ENCODE measurements at regions not wholly inside any gene's neighbourhood (a gene's known extent, or its start where the extent isn't known, plus 50 kb on each side); places are given as distances from the start of the nearest gene placed in this dataset.

GRCh38 chr21:22474403-22474802 is 1476.2 kb downstream of the NCAM2 start:
- TF ChIP-seq YY1 (IDR thresholded peaks at IDR 0.05; ENCODE audit: insufficient read depth, insufficient read length) (no peak), ZNF274 (IDR thresholded peaks at IDR 0.05; ENCODE audit: low read depth, low read length) (no peak), SUZ12 (IDR thresholded peaks at IDR 0.05; ENCODE audit: extremely low read depth, insufficient read depth, insufficient read length) (no peak)
- Histone ChIP-seq H3K4me3 (ENCODE audit: insufficient read length, low read depth) (no peak overlapping the region), H3K4me1 (ENCODE audit: insufficient read depth, insufficient read length) (no peaks in the 10 kb centered on the region), H3K36me3 (ENCODE audit: insufficient read depth, insufficient read length, low read length) (no peaks in the 10 kb centered on the region), H3K27me3 (ENCODE audit: insufficient read depth, insufficient read length) (no peaks in the 10 kb centered on the region), H3K9me3 (ENCODE audit: insufficient read depth, low read length) (no peaks in the 10 kb centered on the region), H3K9ac (ENCODE audit: insufficient read length, low read depth) (no peak overlapping the region)
- DNase-seq (ENCODE audit: low read depth, low spot score) = no peak

DNA sequence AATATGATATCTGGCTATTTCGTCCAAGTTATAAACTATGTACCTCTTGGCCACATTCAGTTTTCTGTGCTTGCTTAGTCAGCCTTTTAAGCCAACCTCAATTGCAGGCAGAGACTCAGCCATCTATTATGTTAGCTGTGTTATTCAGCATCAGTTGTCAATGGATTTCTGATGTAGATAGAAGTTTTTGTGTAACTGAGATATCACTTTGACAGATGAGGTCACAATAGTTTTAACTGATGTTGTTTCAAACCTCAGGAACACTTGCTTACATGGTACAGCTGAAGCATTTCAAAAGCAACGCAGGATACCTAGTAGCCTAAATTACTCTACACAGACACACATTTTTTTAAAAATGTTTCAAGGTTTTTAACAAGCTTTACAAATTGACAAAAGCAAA is 1478.0 kb downstream of the NCAM2 start:
- Histone ChIP-seq H3K4me3 (ENCODE audit: insufficient read length, low read depth) (no peak overlapping the region), H3K36me3 (ENCODE audit: insufficient read depth, insufficient read length, low read length) (no peaks in the 10 kb centered on the region), H3K9me3 (ENCODE audit: insufficient read depth, low read length) (no peaks in the 10 kb centered on the region), H3K4me1 (ENCODE audit: insufficient read depth, insufficient read length) (no peaks in the 10 kb centered on the region), H3K27me3 (ENCODE audit: insufficient read depth, insufficient read length) (no peaks in the 10 kb centered on the region), H3K9ac (ENCODE audit: insufficient read length, low read depth) (no peak overlapping the region)
- DNase-seq (ENCODE audit: low read depth, low spot score) = no peak
- TF ChIP-seq YY1 (IDR thresholded peaks at IDR 0.05; ENCODE audit: insufficient read depth, insufficient read length) = no peak
- TF ChIP-seq ZNF274 (IDR thresholded peaks at IDR 0.05; ENCODE audit: low read depth, low read length) = no peak
- no peak for TF ChIP-seq SUZ12 (IDR thresholded peaks at IDR 0.05; ENCODE audit: extremely low read depth, insufficient read depth, insufficient read length)

GRCh38 chr21:22476726-22477646 is 1478.8 kb downstream of the NCAM2 start:
- H3K4me1 ChIP-seq (ENCODE audit: insufficient read depth, insufficient read length) = no peaks in the 10 kb centered on the region
- DNase-seq (ENCODE audit: low read depth, low spot score) = no peak
- H3K36me3 ChIP-seq (ENCODE audit: insufficient read depth, insufficient read length, low read length) = no peaks in the 10 kb centered on the region
- H3K9me3 ChIP-seq (ENCODE audit: insufficient read depth, low read length) = no peaks in the 10 kb centered on the region
- no peak overlapping the region for H3K4me3 ChIP-seq (ENCODE audit: insufficient read length, low read depth)
- H3K9ac ChIP-seq (ENCODE audit: insufficient read length, low read depth) = no peak overlapping the region
- no peak for TF ChIP-seq ZNF274 (IDR thresholded peaks at IDR 0.05; ENCODE audit: low read depth, low read length)
- TF ChIP-seq SUZ12 (IDR thresholded peaks at IDR 0.05; ENCODE audit: extremely low read depth, insufficient read depth, insufficient read length) = no peak
- no peak for TF ChIP-seq YY1 (IDR thresholded peaks at IDR 0.05; ENCODE audit: insufficient read depth, insufficient read length)
- no peaks in the 10 kb centered on the region for H3K27me3 ChIP-seq (ENCODE audit: insufficient read depth, insufficient read length)

DNA sequence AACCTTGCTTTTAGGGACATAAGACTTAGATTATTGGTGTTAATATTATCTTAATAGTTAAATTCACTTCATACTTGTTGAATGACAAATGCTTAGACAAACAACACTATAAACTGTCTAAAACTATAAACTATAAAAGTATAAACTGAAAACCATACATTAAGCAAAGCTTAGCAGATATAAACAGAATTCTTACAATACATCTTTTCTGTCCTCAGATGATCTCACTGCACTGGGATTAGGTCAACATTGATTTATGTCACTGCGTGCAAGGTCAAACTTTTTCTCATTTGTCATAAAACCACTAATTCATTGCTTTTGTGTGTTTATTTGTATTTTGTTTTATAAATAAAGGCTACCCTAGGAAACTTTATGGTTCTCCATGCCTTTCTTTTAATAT is 1491.8 kb downstream of the NCAM2 start:
- Histone ChIP-seq H3K9ac (ENCODE audit: insufficient read length, low read depth) (no peak overlapping the region), H3K27me3 (ENCODE audit: insufficient read depth, insufficient read length) (no peaks in the 10 kb centered on the region), H3K36me3 (ENCODE audit: insufficient read depth, insufficient read length, low read length) (no peaks in the 10 kb centered on the region), H3K9me3 (ENCODE audit: insufficient read depth, low read length) (no peaks in the 10 kb centered on the region), H3K4me1 (ENCODE audit: insufficient read depth, insufficient read length) (no peaks in the 10 kb centered on the region), H3K4me3 (ENCODE audit: insufficient read length, low read depth) (no peak overlapping the region)
- TF ChIP-seq SUZ12 (IDR thresholded peaks at IDR 0.05; ENCODE audit: extremely low read depth, insufficient read depth, insufficient read length) (no peak), YY1 (IDR thresholded peaks at IDR 0.05; ENCODE audit: insufficient read depth, insufficient read length) (no peak), ZNF274 (IDR thresholded peaks at IDR 0.05; ENCODE audit: low read depth, low read length) (no peak)
- no peak for DNase-seq (ENCODE audit: low read depth, low spot score)

DNA sequence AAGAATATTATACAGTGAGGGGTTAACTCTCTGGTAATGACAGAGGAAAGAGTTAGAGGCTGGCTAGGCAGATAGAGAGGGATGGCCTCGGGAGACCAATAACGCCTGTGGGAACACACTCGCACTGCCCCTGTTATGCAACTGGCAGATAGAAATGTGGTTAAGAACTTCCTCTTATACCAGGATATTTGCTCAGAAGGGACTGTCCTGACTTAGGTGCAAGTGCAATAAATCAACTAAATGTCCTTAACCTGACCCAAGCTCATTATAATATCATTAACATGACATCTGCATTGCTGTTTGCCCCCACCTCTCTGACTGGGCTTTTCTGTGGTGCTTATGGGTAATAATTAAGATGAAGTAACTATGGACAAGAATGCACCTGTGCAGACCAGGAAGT is 1518.0 kb downstream of the NCAM2 start:
- Histone ChIP-seq H3K27me3 (ENCODE audit: insufficient read depth, insufficient read length) (no peaks in the 10 kb centered on the region), H3K9me3 (ENCODE audit: insufficient read depth, low read length) (no peaks in the 10 kb centered on the region), H3K9ac (ENCODE audit: insufficient read length, low read depth) (no peak overlapping the region), H3K36me3 (ENCODE audit: insufficient read depth, insufficient read length, low read length) (no peaks in the 10 kb centered on the region), H3K4me3 (ENCODE audit: insufficient read length, low read depth) (no peak overlapping the region), H3K4me1 (ENCODE audit: insufficient read depth, insufficient read length) (no peaks in the 10 kb centered on the region)
- TF ChIP-seq ZNF274 (IDR thresholded peaks at IDR 0.05; ENCODE audit: low read depth, low read length) = no peak
- TF ChIP-seq YY1 (IDR thresholded peaks at IDR 0.05; ENCODE audit: insufficient read depth, insufficient read length) = no peak
- no peak for TF ChIP-seq SUZ12 (IDR thresholded peaks at IDR 0.05; ENCODE audit: extremely low read depth, insufficient read depth, insufficient read length)
- no peak for DNase-seq (ENCODE audit: low read depth, low spot score)

- peaks cover 19% of the 10 kb centered on the region for H3K9me3 ChIP-seq (ENCODE audit: insufficient read depth, low read length)
- no peaks in the 10 kb centered on the region for H3K4me1 ChIP-seq (ENCODE audit: insufficient read depth, insufficient read length)
- no peak for TF ChIP-seq YY1 (IDR thresholded peaks at IDR 0.05; ENCODE audit: insufficient read depth, insufficient read length)
- H3K9ac ChIP-seq (ENCODE audit: insufficient read length, low read depth) = no peak overlapping the region
- no peak for DNase-seq (ENCODE audit: low read depth, low spot score)
- no peaks in the 10 kb centered on the region for H3K27me3 ChIP-seq (ENCODE audit: insufficient read depth, insufficient read length)
- H3K36me3 ChIP-seq (ENCODE audit: insufficient read depth, insufficient read length, low read length) = no peaks in the 10 kb centered on the region
- H3K4me3 ChIP-seq (ENCODE audit: insufficient read length, low read depth) = no peak overlapping the region
These were observed 1537.4 kb downstream of the NCAM2 start for GRCh38 chr21:22535630-22536029.

DNA sequence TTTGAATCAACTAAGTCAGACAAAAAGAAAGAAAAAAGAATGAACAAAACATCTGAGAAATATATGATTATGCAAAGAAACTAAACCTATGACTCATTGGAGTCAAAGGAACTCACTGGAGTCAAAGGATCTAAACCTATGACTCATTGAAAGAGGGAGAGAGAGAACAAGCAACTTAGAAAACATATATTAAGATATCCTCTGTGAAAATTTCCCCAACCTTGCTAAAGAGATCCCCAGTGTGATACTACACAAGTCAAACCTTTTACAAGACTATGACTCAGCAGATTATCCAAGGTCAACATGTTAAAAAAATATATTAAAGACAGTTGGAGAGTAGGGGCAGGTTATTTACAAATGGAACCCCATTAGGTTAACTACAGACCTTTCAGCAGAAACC is 1538.3 kb downstream of the NCAM2 start:
- no peak overlapping the region for H3K9ac ChIP-seq (ENCODE audit: insufficient read length, low read depth)
- no peak overlapping the region for H3K4me3 ChIP-seq (ENCODE audit: insufficient read length, low read depth)
- DNase-seq (ENCODE audit: low read depth, low spot score) = no peak
- peaks cover 22% of the 10 kb centered on the region for H3K9me3 ChIP-seq (ENCODE audit: insufficient read depth, low read length)
- no peaks in the 10 kb centered on the region for H3K4me1 ChIP-seq (ENCODE audit: insufficient read depth, insufficient read length)
- no peaks in the 10 kb centered on the region for H3K27me3 ChIP-seq (ENCODE audit: insufficient read depth, insufficient read length)
- TF ChIP-seq YY1 (IDR thresholded peaks at IDR 0.05; ENCODE audit: insufficient read depth, insufficient read length) = no peak
- no peak for TF ChIP-seq SUZ12 (IDR thresholded peaks at IDR 0.05; ENCODE audit: extremely low read depth, insufficient read depth, insufficient read length)
- no peak for TF ChIP-seq ZNF274 (IDR thresholded peaks at IDR 0.05; ENCODE audit: low read depth, low read length)
- no peaks in the 10 kb centered on the region for H3K36me3 ChIP-seq (ENCODE audit: insufficient read depth, insufficient read length, low read length)

All from NT2/D1 (cell line).